ENCODE measurements at regions not wholly inside any gene's neighbourhood (a gene's known extent, or its start where the extent isn't known, plus 50 kb on each side); places are given as distances from the start of the nearest gene placed in this dataset.
"Not testable (repeated sequence)": the region's sequence is repeated elsewhere in the genome, so short reads cannot be mapped to it uniquely, and the experiment has no call there.

- no peaks in the 10 kb centered on the region for H3K4me1 ChIP-seq
- no peaks in the 10 kb centered on the region; the same call in 1 of the 2 replicates for H3K27me3 ChIP-seq (replicated peaks; ENCODE audit: control insufficient read depth, insufficient read depth, low read length)
- H3K4me3 Mint-ChIP-seq (ENCODE audit: unreplicated experiment): no peak overlapping the region
- no peak overlapping the region for H3K27ac Mint-ChIP-seq (ENCODE audit: unreplicated experiment)
- H3K36me3 ChIP-seq (ENCODE audit: control insufficient read depth, insufficient read depth, low read length): no peaks in the 10 kb centered on the region
- ChIA-PET CTCF (no interaction called here), POLR2A (no interaction called here)
- DNase-seq: no peak
- H3K36me3 Mint-ChIP-seq (ENCODE audit: insufficient read depth, unreplicated experiment): no peaks in the 10 kb centered on the region
- no peaks in the 10 kb centered on the region for H3K9me3 Mint-ChIP-seq (ENCODE audit: unreplicated experiment)
- no peak overlapping the region for H3K4me3 ChIP-seq (ENCODE audit: low read depth, low read length)
- no peak for TF ChIP-seq CTCF (IDR thresholded peaks at IDR 0.05; ENCODE audit: insufficient read depth in 1 of 2, low read depth in 1 of 2, low read length in 1 of 2, severe bottlenecking in 1 of 2, unreplicated experiment in 1 of 2)
- no peaks in the 10 kb centered on the region for H3K9me3 ChIP-seq
- H3K27me3 Mint-ChIP-seq (ENCODE audit: insufficient read depth, unreplicated experiment): no peaks in the 10 kb centered on the region
- H3K4me1 Mint-ChIP-seq (ENCODE audit: low read depth, unreplicated experiment): no peaks in the 10 kb centered on the region
- no TSS peak for BruUV-seq (replicated peaks)
- intact Hi-C loops (cut with micrococcal nuclease; ENCODE audit: unreplicated experiment): no loop called here
These were observed 309.2 kb downstream of the NSUN3 start for GRCh38 chr3:94372026-94372425.

GRCh38 chr3:94373456-94373855, 310.6 kb downstream of the NSUN3 start:
- ChIA-PET POLR2A (no interaction called here), CTCF (no interaction called here)
- Mint-ChIP-seq H3K27me3 (ENCODE audit: insufficient read depth, unreplicated experiment) (no peaks in the 10 kb centered on the region), H3K9me3 (ENCODE audit: unreplicated experiment) (no peaks in the 10 kb centered on the region), H3K27ac (ENCODE audit: unreplicated experiment) (no peak overlapping the region), H3K4me3 (ENCODE audit: unreplicated experiment) (no peak overlapping the region), H3K4me1 (ENCODE audit: low read depth, unreplicated experiment) (no peaks in the 10 kb centered on the region), H3K36me3 (ENCODE audit: insufficient read depth, unreplicated experiment) (no peaks in the 10 kb centered on the region)
- no peaks in the 10 kb centered on the region; the same call in 1 of the 2 replicates for H3K27me3 ChIP-seq (replicated peaks; ENCODE audit: control insufficient read depth, insufficient read depth, low read length)
- no peak overlapping the region for H3K4me3 ChIP-seq (ENCODE audit: low read depth, low read length)
- no peaks in the 10 kb centered on the region for H3K36me3 ChIP-seq (ENCODE audit: control insufficient read depth, insufficient read depth, low read length)
- BruUV-seq (replicated peaks): no TSS peak
- intact Hi-C loops (cut with micrococcal nuclease; ENCODE audit: unreplicated experiment): no loop called here
- H3K9me3 ChIP-seq: no peaks in the 10 kb centered on the region
- H3K4me1 ChIP-seq: no peaks in the 10 kb centered on the region
- DNase-seq: no peak
- TF ChIP-seq CTCF (IDR thresholded peaks at IDR 0.05; ENCODE audit: insufficient read depth in 1 of 2, low read depth in 1 of 2, low read length in 1 of 2, severe bottlenecking in 1 of 2, unreplicated experiment in 1 of 2): no peak

GRCh38 chr3:94374439-94375161, 311.7 kb downstream of the NSUN3 start:
- DNase-seq: no peak
- H3K36me3 ChIP-seq (ENCODE audit: control insufficient read depth, insufficient read depth, low read length): no peaks in the 10 kb centered on the region
- POLR2A ChIA-PET: no interaction called here
- CTCF ChIA-PET: no interaction called here
- no TSS peak for BruUV-seq (replicated peaks)
- intact Hi-C loops (cut with micrococcal nuclease; ENCODE audit: unreplicated experiment): no loop called here
- Mint-ChIP-seq H3K4me1 (ENCODE audit: low read depth, unreplicated experiment) (no peaks in the 10 kb centered on the region), H3K27me3 (ENCODE audit: insufficient read depth, unreplicated experiment) (no peaks in the 10 kb centered on the region), H3K9me3 (ENCODE audit: unreplicated experiment) (no peaks in the 10 kb centered on the region), H3K27ac (ENCODE audit: unreplicated experiment) (no peak overlapping the region), H3K4me3 (ENCODE audit: unreplicated experiment) (no peak overlapping the region), H3K36me3 (ENCODE audit: insufficient read depth, unreplicated experiment) (no peaks in the 10 kb centered on the region)
- no peaks in the 10 kb centered on the region for H3K9me3 ChIP-seq
- no peak overlapping the region for H3K4me3 ChIP-seq (ENCODE audit: low read depth, low read length)
- no peak for TF ChIP-seq CTCF (IDR thresholded peaks at IDR 0.05; ENCODE audit: insufficient read depth in 1 of 2, low read depth in 1 of 2, low read length in 1 of 2, severe bottlenecking in 1 of 2, unreplicated experiment in 1 of 2)
- H3K27me3 ChIP-seq (replicated peaks; ENCODE audit: control insufficient read depth, insufficient read depth, low read length): no peaks in the 10 kb centered on the region; the same call in 1 of the 2 replicates
- H3K4me1 ChIP-seq: no peaks in the 10 kb centered on the region

GRCh38 chr3:94377123-94377696, 314.3 kb downstream of the NSUN3 start:
- H3K4me1 Mint-ChIP-seq (ENCODE audit: low read depth, unreplicated experiment); H3K4me3 ChIP-seq (ENCODE audit: low read depth, low read length); H3K9me3 Mint-ChIP-seq (ENCODE audit: unreplicated experiment); H3K9me3 ChIP-seq; H3K4me3 Mint-ChIP-seq (ENCODE audit: unreplicated experiment); intact Hi-C loops (cut with micrococcal nuclease; ENCODE audit: unreplicated experiment); CTCF ChIA-PET; H3K36me3 Mint-ChIP-seq (ENCODE audit: insufficient read depth, unreplicated experiment); H3K27me3 ChIP-seq (replicated peaks; ENCODE audit: control insufficient read depth, insufficient read depth, low read length); DNase-seq; BruUV-seq (replicated peaks); H3K27me3 Mint-ChIP-seq (ENCODE audit: insufficient read depth, unreplicated experiment); H3K36me3 ChIP-seq (ENCODE audit: control insufficient read depth, insufficient read depth, low read length); H3K27ac Mint-ChIP-seq (ENCODE audit: unreplicated experiment); H3K4me1 ChIP-seq; POLR2A ChIA-PET: not testable (repeated sequence)

GRCh38 chr3:94377863-94378262, 315.0 kb downstream of the NSUN3 start:
- H3K27me3 ChIP-seq (replicated peaks; ENCODE audit: control insufficient read depth, insufficient read depth, low read length); POLR2A ChIA-PET; H3K4me3 ChIP-seq (ENCODE audit: low read depth, low read length); H3K4me1 ChIP-seq; H3K36me3 ChIP-seq (ENCODE audit: control insufficient read depth, insufficient read depth, low read length); H3K4me3 Mint-ChIP-seq (ENCODE audit: unreplicated experiment); H3K27ac Mint-ChIP-seq (ENCODE audit: unreplicated experiment); intact Hi-C loops (cut with micrococcal nuclease; ENCODE audit: unreplicated experiment); H3K4me1 Mint-ChIP-seq (ENCODE audit: low read depth, unreplicated experiment); BruUV-seq (replicated peaks); H3K9me3 Mint-ChIP-seq (ENCODE audit: unreplicated experiment); H3K9me3 ChIP-seq; H3K27me3 Mint-ChIP-seq (ENCODE audit: insufficient read depth, unreplicated experiment); CTCF ChIA-PET; H3K36me3 Mint-ChIP-seq (ENCODE audit: insufficient read depth, unreplicated experiment); DNase-seq: not testable (repeated sequence)

Data from Caco-2 (cell line).